SJSA1 (cell line): ENCODE measurements at regions not wholly inside any gene's neighbourhood (a gene's known extent, or its start where the extent isn't known, plus 50 kb on each side); places are given as distances from the start of the nearest gene placed in this dataset.
"Not testable (repeated sequence)": the region's sequence is repeated elsewhere in the genome, so short reads cannot be mapped to it uniquely, and the experiment has no call there.

ENCODE experiments used
- DNase-seq, 2 experiments: peaks; one replicate each; pipeline ENCODE4 v3.0.0-alpha.2; 2015 to 2020; ENCODE audit warnings: low spot score in 2 of 2, low read depth in 1 of 2
- H3K27ac ChIP-seq: fragments of 250-450 bp; sonication (Bioruptor Pico); 2 replicates; pipeline ENCODE4 v1.5.1; 2020; ENCODE audit warnings: mild to moderate bottlenecking, moderate library complexity
- H3K27me3 ChIP-seq: fragments of 250-450 bp; sonication (Bioruptor Pico); replicated peaks from 2 replicates; pipeline ENCODE4 v1.5.1; 2020; ENCODE audit warnings: mild to moderate bottlenecking, moderate library complexity
- H3K36me3 ChIP-seq: fragments of 250-450 bp; sonication (Bioruptor Pico); 2 replicates; pipeline ENCODE4 v1.5.1; 2020; ENCODE audit warnings: mild to moderate bottlenecking
- H3K4me1 ChIP-seq: fragments of 250-450 bp; sonication (Bioruptor Pico); replicated peaks from 2 replicates; pipeline ENCODE4 v1.6.1; 2021; ENCODE audit warnings: mild to moderate bottlenecking
- H3K4me3 ChIP-seq: fragments of 250-450 bp; sonication (Bioruptor Pico); 2 replicates; pipeline ENCODE4 v1.5.1; 2020; ENCODE audit warnings: mild to moderate bottlenecking
- H3K9me3 ChIP-seq: fragments of 250-450 bp; sonication (Bioruptor Pico); replicated peaks from 2 replicates; pipeline ENCODE4 v1.5.1; 2020; ENCODE audit warnings: mild to moderate bottlenecking

GRCh38 chr4:169859366-169860216, 101.8 kb upstream of the HPF1 start:
- H3K27me3 ChIP-seq: no peaks in the 10 kb centered on the region; the same call in 1 of the 2 replicates
- H3K36me3 ChIP-seq: no peaks in the 10 kb centered on the region
- no peaks in the 10 kb centered on the region for H3K9me3 ChIP-seq
- H3K27ac ChIP-seq: no peak overlapping the region
- no peak for DNase-seq
- H3K4me3 ChIP-seq: no peak overlapping the region
- H3K4me1 ChIP-seq: no peaks in the 10 kb centered on the region

GRCh38 chr4:169854090-169854489, 96.3 kb upstream of the HPF1 start:
- H3K27me3 ChIP-seq: peaks cover 12% of the 10 kb centered on the region; the same call in 1 of the 2 replicates
- no peak for DNase-seq
- no peaks in the 10 kb centered on the region for H3K9me3 ChIP-seq
- no peaks in the 10 kb centered on the region for H3K4me1 ChIP-seq
- H3K4me3 ChIP-seq: no peak overlapping the region
- H3K27ac ChIP-seq: no peak overlapping the region
- H3K36me3 ChIP-seq: no peaks in the 10 kb centered on the region

GRCh38 chr4:169852481-169852880, 94.7 kb upstream of the HPF1 start:
- no peak overlapping the region for H3K4me3 ChIP-seq
- H3K27me3 ChIP-seq: peaks cover 14% of the 10 kb centered on the region
- no peaks in the 10 kb centered on the region for H3K36me3 ChIP-seq
- DNase-seq: no peak
- no peak overlapping the region for H3K27ac ChIP-seq
- no peaks in the 10 kb centered on the region; the same call in 1 of the 2 replicates for H3K9me3 ChIP-seq
- H3K4me1 ChIP-seq: no peaks in the 10 kb centered on the region

DNA sequence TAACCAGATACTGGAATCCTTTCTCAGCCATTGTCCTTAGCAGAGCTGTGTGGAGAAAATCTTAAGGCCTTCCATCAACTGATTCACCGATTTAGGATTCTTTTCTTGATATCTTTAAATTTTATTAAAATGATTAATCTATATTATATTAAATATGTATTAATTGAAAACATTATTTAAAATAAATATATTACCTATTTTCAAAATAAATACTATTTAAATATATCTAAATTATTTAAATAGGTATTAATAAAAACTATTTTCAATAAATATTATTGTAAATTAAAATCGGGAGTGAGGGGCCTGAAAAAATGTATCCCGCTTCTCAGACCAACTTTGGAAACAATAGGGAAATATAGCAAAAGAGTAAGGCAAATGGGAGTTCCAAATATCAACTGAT, 94.0 kb upstream of the HPF1 start:
- DNase-seq: no peak
- no peaks in the 10 kb centered on the region for H3K4me1 ChIP-seq
- H3K27me3 ChIP-seq: peaks cover 18% of the 10 kb centered on the region
- H3K4me3 ChIP-seq: no peak overlapping the region
- H3K27ac ChIP-seq: no peak overlapping the region
- H3K9me3 ChIP-seq: no peaks in the 10 kb centered on the region; the same call in 1 of the 2 replicates
- no peaks in the 10 kb centered on the region for H3K36me3 ChIP-seq

DNA sequence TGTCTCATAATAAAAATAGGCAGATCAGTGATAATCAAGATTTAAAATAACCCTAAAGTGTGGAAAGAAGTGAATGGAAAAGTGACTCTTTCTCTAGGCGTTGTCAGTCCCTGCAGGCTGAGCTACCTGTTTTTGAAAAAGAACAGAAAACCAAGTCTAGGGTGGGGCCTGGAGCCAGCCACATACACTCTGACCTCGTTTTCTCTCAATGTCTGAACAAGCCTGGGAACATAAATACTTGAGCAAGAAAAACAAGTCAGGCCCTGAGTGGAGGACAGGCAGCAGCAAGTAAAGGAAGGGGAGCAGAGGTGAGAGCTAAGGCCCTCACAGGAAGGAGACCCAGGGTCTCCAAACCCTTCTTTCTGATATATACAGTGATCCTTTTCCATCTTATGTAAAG, 91.7 kb upstream of the HPF1 start:
- peaks cover 21% of the 10 kb centered on the region for H3K27me3 ChIP-seq
- no peaks in the 10 kb centered on the region for H3K36me3 ChIP-seq
- no peak overlapping the region for H3K4me3 ChIP-seq
- no peak for DNase-seq
- H3K9me3 ChIP-seq: no peaks in the 10 kb centered on the region; the same call in 1 of the 2 replicates
- H3K27ac ChIP-seq: no peak overlapping the region
- no peaks in the 10 kb centered on the region for H3K4me1 ChIP-seq

- no peak overlapping the region for H3K4me3 ChIP-seq
- no peaks in the 10 kb centered on the region; the same call in 1 of the 2 replicates for H3K9me3 ChIP-seq
- no peaks in the 10 kb centered on the region for H3K4me1 ChIP-seq
- no peaks in the 10 kb centered on the region for H3K36me3 ChIP-seq
- H3K27me3 ChIP-seq: peaks cover 21% of the 10 kb centered on the region
- no peak for DNase-seq
- no peak overlapping the region for H3K27ac ChIP-seq
Observed at GRCh38 chr4:169848018-169848417, 90.3 kb upstream of the HPF1 start.

- Histone ChIP-seq H3K4me1 (no peaks in the 10 kb centered on the region), H3K4me3 (no peak overlapping the region), H3K27me3 (peaks cover 18% of the 10 kb centered on the region), H3K9me3 (no peaks in the 10 kb centered on the region; the same call in 1 of the 2 replicates), H3K36me3 (no peaks in the 10 kb centered on the region), H3K27ac (no peak overlapping the region)
- DNase-seq: no peak
Observed at GRCh38 chr4:169847171-169847570, 89.4 kb upstream of the HPF1 start.

DNA sequence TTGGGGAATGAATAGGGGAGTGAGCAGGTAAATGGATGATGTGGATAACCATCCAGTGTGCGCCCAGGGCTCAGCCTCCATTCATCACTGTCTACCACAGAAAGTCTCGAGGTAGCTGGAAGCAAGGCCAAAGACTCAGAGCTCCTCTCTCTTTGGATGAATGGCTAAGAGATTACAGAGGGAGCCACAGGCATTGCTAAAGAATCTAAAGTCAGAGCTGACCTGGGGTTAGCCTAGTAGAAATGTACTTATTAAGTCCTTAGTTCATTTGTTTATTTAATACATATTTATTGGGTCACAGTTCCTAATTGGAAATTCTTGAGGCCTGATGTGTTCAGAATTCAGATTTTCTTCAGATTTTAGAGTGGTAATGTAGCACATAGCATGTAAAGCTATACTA, 88.7 kb upstream of the HPF1 start:
- no peak for DNase-seq
- Histone ChIP-seq H3K4me1 (no peaks in the 10 kb centered on the region), H3K4me3 (no peak overlapping the region)

GRCh38 chr4:169841776-169842175, 84.0 kb upstream of the HPF1 start:
- 0 out of 2 replicates have a peak, but pooled peaks cover 3% of the 10 kb centered on the region for H3K27me3 ChIP-seq
- no peak overlapping the region for H3K27ac ChIP-seq
- H3K9me3 ChIP-seq: no peaks in the 10 kb centered on the region
- no peaks in the 10 kb centered on the region for H3K4me1 ChIP-seq
- H3K4me3 ChIP-seq: no peak overlapping the region
- DNase-seq: no peak
- no peaks in the 10 kb centered on the region for H3K36me3 ChIP-seq

More for the DNA sequence above, 88.7 kb upstream of the HPF1 start:
- H3K27me3 ChIP-seq: peaks cover 18% of the 10 kb centered on the region
- H3K27ac ChIP-seq: no peak overlapping the region
- no peaks in the 10 kb centered on the region; the same call in 1 of the 2 replicates for H3K9me3 ChIP-seq
- H3K36me3 ChIP-seq: no peaks in the 10 kb centered on the region

DNA sequence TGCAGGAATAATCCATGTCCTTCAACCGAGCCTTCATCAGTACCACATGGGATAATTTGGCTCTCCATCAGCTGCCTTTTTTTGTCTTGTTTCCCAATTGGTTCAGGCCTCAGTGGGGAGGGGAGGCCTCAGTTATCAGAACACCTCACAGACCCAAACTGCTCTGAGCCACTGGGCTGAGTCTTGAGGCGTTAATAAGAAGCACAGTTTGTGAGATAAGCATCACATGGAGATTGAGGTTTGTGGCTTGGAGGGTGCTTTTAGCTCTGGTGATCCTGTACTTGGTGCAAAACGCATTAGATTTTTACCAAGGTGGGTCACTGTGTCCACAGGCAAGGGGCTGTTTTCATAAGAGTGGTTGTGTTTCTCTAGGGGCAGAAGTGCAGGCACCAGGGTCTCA, 82.8 kb upstream of the HPF1 start:
- H3K27ac ChIP-seq: no peak overlapping the region
- H3K4me1 ChIP-seq: no peaks in the 10 kb centered on the region
- no peak overlapping the region for H3K4me3 ChIP-seq
- no peaks in the 10 kb centered on the region for H3K27me3 ChIP-seq
- DNase-seq: no peak
- no peaks in the 10 kb centered on the region for H3K36me3 ChIP-seq
- no peaks in the 10 kb centered on the region for H3K9me3 ChIP-seq

DNA sequence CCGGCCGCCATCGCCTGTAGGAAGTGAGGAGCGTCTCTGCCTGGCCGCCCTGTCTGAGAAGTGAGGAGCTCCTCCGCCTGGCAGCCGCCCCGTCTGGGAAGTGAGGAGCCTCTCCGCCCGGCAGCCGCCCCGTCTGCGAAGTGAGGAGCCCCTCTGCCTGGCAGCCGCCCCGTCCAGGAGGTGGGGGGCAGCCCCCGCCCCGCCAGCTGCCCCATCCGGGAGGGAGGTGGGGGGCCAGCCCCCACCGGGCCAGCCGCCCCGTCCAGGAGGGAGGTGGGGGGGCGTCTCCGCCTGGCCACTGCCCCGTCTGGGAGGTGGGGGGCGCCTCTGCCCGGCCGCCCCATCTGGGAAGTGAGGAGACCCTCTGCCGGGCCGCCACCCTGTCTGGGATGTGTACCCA, 70.6 kb upstream of the HPF1 start:
- H3K4me1 ChIP-seq, H3K36me3 ChIP-seq, H3K4me3 ChIP-seq, H3K9me3 ChIP-seq, DNase-seq, H3K27me3 ChIP-seq, H3K27ac ChIP-seq: not testable (repeated sequence)

GRCh38 chr4:169826634-169827187, 69.0 kb upstream of the HPF1 start:
- H3K36me3 ChIP-seq: no peaks in the 10 kb centered on the region
- H3K27ac ChIP-seq: no peak overlapping the region
- H3K4me3 ChIP-seq: no peak overlapping the region
- no peaks in the 10 kb centered on the region for H3K9me3 ChIP-seq
- no peaks in the 10 kb centered on the region for H3K4me1 ChIP-seq
- no peak for DNase-seq
- no peaks in the 10 kb centered on the region; the same call in 1 of the 2 replicates for H3K27me3 ChIP-seq

- Histone ChIP-seq H3K4me3 (no peak overlapping the region), H3K4me1 (no peaks in the 10 kb centered on the region), H3K27ac (no peak overlapping the region), H3K27me3 (no peaks in the 10 kb centered on the region; the same call in 1 of the 2 replicates), H3K9me3 (no peaks in the 10 kb centered on the region), H3K36me3 (no peaks in the 10 kb centered on the region)
- DNase-seq: no peak
Observed at GRCh38 chr4:169823685-169824084, 65.9 kb upstream of the HPF1 start.

DNA sequence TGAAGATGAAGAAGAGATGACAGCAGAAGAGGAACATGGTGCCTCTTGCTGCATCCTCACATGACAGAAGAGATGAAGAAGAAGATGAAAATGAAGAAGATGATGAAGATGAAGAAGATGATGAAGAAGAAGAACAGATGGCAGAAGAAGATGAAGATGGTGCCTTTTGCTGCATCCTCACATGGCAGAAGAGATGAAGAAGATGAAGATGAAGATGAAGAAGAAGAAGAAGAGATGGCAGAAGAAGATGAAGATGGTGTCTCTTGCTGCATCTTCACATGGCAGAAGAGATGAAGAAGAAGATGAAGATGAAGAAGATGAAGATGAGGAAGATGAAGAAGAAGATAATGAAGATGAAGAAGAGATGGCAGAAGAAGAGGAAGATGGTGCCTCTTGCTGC, 63.7 kb upstream of the HPF1 start:
- H3K36me3 ChIP-seq: no peaks in the 10 kb centered on the region
- H3K27ac ChIP-seq: no peak overlapping the region
- no peak overlapping the region for H3K4me3 ChIP-seq
- DNase-seq: no peak
- H3K27me3 ChIP-seq: no peaks in the 10 kb centered on the region; the same call in 1 of the 2 replicates
- H3K4me1 ChIP-seq: no peaks in the 10 kb centered on the region
- no peaks in the 10 kb centered on the region for H3K9me3 ChIP-seq
